Brain microvascular endothelial cell (primary cell): ENCODE measurements at regions not wholly inside any gene's neighbourhood (a gene's known extent, or its start where the extent isn't known, plus 50 kb on each side); places are given as distances from the start of the nearest gene placed in this dataset.
A peak's percentile ranks its signal among the peaks of the same experiment; 100 is the strongest.
"Not testable (repeated sequence)": the region's sequence is repeated elsewhere in the genome, so short reads cannot be mapped to it uniquely, and the experiment has no call there.

Source experiments
- DNase-seq: peaks from one replicate; pipeline ENCODE4 v3.0.0-alpha.2; 2020
- H3K27ac ChIP-seq: fragments of 250-450 bp; sonication (Bioruptor Pico); 2 replicates; pipeline ENCODE4 v1.5.1; 2020; ENCODE audit warnings: mild to moderate bottlenecking, moderate library complexity
- H3K27me3 ChIP-seq: fragments of 250-450 bp; sonication (Bioruptor Pico); replicated peaks from 2 replicates; pipeline ENCODE4 v1.5.1; 2020; ENCODE audit warnings: mild to moderate bottlenecking
- H3K36me3 ChIP-seq: fragments of 250-450 bp; sonication (Bioruptor Pico); replicated peaks from 2 replicates; pipeline ENCODE4 v1.5.1; 2020; ENCODE audit warnings: mild to moderate bottlenecking
- H3K4me3 ChIP-seq: 2 replicates; pipeline ENCODE4 v1.5.1; 2011; ENCODE audit warnings: low read depth, mild to moderate bottlenecking, control low read depth, low read length, moderate library complexity
- CTCF ChIP-seq: IDR thresholded peaks from 2 replicates; pipeline ENCODE4 v1.5.1; 2011; ENCODE audit warnings: low read depth, mild to moderate bottlenecking, moderate library complexity, low read length, control low read depth, inconsistent platforms; ENCODE audit errors: missing control alignments
- in situ Hi-C: cut with HindIII; loops from 2 replicates; pipeline ENCODE4 v1.10.0; 2017; ENCODE audit warnings: low sequenced_read_pairs, low pct_ligation_motif_present

- H3K27me3 ChIP-seq = no peaks in the 10 kb centered on the region
- H3K36me3 ChIP-seq = no peaks in the 10 kb centered on the region
- no peak for DNase-seq
- no peak overlapping the region for H3K27ac ChIP-seq
- in situ Hi-C loops = no loop called here
- no peak for TF ChIP-seq CTCF
- no peak overlapping the region for H3K4me3 ChIP-seq
Observed at GRCh38 chr4:79598214-79598613, 190.2 kb upstream of the GK2 start.

GRCh38 chr4:79597266-79597665, 189.2 kb upstream of the GK2 start:
- in situ Hi-C loops = no loop called here
- Histone ChIP-seq H3K36me3 (no peaks in the 10 kb centered on the region), H3K27me3 (no peaks in the 10 kb centered on the region), H3K4me3 (no peak overlapping the region), H3K27ac (no peak overlapping the region)
- DNase-seq = peak; percentile 84
- TF ChIP-seq CTCF = no peak

GRCh38 chr4:79592218-79592617, 184.2 kb upstream of the GK2 start:
- in situ Hi-C loops, H3K36me3 ChIP-seq, H3K27ac ChIP-seq, DNase-seq, H3K4me3 ChIP-seq, H3K27me3 ChIP-seq: not testable (repeated sequence)

GRCh38 chr4:79588679-79589078, 180.7 kb upstream of the GK2 start:
- in situ Hi-C loops = no loop called here
- no peak for TF ChIP-seq CTCF
- Histone ChIP-seq H3K27ac (no peak overlapping the region), H3K4me3 (no peak overlapping the region), H3K36me3 (no peaks in the 10 kb centered on the region), H3K27me3 (no peaks in the 10 kb centered on the region)
- DNase-seq = peak; percentile 9

GRCh38 chr4:79587207-79587606, 179.2 kb upstream of the GK2 start:
- H3K27me3 ChIP-seq, DNase-seq, in situ Hi-C loops, H3K36me3 ChIP-seq, H3K4me3 ChIP-seq, H3K27ac ChIP-seq: not testable (repeated sequence)

- Histone ChIP-seq H3K27ac (no peak overlapping the region), H3K27me3 (no peaks in the 10 kb centered on the region), H3K4me3 (no peak overlapping the region), H3K36me3 (no peaks in the 10 kb centered on the region)
- in situ Hi-C loops = no loop called here
- no peak for TF ChIP-seq CTCF
- no peak for DNase-seq
Observed at GRCh38 chr4:79585834-79586233, 177.8 kb upstream of the GK2 start.

GRCh38 chr4:79585330-79585729, 177.3 kb upstream of the GK2 start:
- DNase-seq = no peak
- Histone ChIP-seq H3K4me3 (no peak overlapping the region), H3K27ac (no peak overlapping the region), H3K36me3 (no peaks in the 10 kb centered on the region), H3K27me3 (no peaks in the 10 kb centered on the region)
- in situ Hi-C loops = no loop called here
- TF ChIP-seq CTCF = no peak
